GM12865 (cell line): ENCODE measurements at regions not wholly inside any gene's neighbourhood (a gene's known extent, or its start where the extent isn't known, plus 50 kb on each side); places are given as distances from the start of the nearest gene placed in this dataset.

Source experiments
- DNase-seq: peaks from one replicate; pipeline ENCODE4 v3.0.0; 2010; ENCODE audit warnings: low read depth
- H3K4me3 ChIP-seq: 2 replicates; pipeline ENCODE4 v1.5.1; 2011; ENCODE audit warnings: mild to moderate bottlenecking, low read depth, low read length, control low read depth
- TF ChIP-seq, protein P1 (sequence below): IDR thresholded peaks from 2 replicates; pipeline ENCODE4 v1.5.1; 2011; ENCODE audit warnings: low read length, control low read depth, low read depth, inconsistent platforms; ENCODE audit not compliant: insufficient read depth; ENCODE audit errors: missing control alignments

DNA sequence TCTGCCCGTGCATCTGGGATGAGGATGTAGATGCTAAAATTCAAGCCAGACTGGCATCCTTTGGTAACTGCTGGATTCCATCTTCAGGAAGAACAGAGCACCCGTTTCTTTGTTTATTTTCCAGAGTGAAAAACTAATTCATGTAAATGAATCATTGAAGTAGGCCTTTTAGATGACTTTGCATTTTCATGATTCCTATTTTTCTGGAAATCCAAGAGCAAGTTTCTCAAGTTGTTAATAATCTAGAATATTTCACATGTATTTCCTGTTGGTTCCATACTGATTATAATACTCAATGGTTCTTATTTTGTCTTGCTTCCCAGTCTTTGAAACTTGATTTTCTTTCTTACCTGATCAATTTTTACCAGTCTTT is 328.4 kb downstream of the LPIN1 start:
- DNase-seq: no peak
- TF ChIP-seq, protein P1, sequence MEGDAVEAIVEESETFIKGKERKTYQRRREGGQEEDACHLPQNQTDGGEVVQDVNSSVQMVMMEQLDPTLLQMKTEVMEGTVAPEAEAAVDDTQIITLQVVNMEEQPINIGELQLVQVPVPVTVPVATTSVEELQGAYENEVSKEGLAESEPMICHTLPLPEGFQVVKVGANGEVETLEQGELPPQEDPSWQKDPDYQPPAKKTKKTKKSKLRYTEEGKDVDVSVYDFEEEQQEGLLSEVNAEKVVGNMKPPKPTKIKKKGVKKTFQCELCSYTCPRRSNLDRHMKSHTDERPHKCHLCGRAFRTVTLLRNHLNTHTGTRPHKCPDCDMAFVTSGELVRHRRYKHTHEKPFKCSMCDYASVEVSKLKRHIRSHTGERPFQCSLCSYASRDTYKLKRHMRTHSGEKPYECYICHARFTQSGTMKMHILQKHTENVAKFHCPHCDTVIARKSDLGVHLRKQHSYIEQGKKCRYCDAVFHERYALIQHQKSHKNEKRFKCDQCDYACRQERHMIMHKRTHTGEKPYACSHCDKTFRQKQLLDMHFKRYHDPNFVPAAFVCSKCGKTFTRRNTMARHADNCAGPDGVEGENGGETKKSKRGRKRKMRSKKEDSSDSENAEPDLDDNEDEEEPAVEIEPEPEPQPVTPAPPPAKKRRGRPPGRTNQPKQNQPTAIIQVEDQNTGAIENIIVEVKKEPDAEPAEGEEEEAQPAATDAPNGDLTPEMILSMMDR: no peak
- H3K4me3 ChIP-seq: no peak overlapping the region

DNA sequence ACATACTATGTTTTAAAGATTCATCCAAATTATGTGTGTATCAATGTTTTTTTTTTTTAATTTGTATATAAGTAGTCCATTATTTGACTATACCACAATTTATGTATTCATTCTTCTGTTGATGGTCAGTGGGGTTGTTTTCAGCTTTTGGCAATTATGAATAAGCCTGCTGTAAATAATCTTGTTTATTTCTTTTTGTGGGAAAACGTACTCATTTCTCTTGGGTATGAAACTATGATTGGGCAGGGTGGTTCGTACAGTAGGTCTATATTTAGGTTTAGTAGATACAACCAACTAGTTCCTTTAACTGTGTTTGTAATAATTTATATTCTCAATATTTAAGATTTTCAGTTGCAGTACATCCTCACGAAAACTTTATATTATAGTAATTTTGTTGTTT is 329.2 kb downstream of the LPIN1 start:
- no peak overlapping the region for H3K4me3 ChIP-seq
- TF ChIP-seq, protein P1: no peak
- DNase-seq: peak; percentile 53

DNA sequence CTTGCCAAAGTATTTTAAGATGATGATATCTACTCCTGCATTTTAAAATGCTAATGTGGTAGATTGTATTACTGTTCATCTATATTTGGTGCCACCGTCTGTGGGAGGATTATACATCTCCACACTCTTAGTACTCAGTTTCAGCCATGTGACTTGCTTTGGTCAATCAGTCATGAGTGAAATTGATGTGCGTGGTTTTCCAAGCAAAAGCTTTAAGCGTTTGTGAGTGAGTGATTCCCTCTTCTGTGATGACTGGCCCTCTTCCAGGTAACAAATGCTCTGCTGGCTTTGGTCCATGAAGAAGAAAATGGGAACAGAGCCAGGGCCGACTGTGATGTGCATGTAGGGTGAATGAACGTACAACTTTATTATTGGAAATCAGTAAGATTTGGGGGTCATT is 330.4 kb downstream of the LPIN1 start:
- peak; percentile 35 for DNase-seq
- TF ChIP-seq, protein P1: no peak
- H3K4me3 ChIP-seq: no peak overlapping the region

DNA sequence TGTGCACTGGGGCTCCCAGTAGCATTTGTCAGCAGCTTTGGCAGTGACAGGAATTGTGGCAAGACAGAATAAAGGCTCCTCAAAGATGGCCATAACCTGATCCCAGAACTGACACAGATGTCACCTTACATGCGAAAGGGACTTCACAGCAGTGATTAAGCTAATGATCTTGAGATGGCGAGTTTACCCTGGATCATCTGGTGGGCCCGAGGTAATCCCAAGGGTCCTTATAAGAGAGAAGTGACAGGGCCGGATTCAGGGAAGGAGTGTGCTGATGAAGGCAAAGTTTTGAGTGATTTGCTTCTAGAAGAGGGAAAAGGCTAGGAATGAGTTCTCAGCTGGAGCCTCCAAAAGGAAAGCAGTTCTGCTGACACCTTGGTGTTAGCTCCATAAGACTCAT is 333.9 kb downstream of the LPIN1 start:
- TF ChIP-seq, protein P1: no peak
- DNase-seq: no peak
- no peak overlapping the region for H3K4me3 ChIP-seq

DNA sequence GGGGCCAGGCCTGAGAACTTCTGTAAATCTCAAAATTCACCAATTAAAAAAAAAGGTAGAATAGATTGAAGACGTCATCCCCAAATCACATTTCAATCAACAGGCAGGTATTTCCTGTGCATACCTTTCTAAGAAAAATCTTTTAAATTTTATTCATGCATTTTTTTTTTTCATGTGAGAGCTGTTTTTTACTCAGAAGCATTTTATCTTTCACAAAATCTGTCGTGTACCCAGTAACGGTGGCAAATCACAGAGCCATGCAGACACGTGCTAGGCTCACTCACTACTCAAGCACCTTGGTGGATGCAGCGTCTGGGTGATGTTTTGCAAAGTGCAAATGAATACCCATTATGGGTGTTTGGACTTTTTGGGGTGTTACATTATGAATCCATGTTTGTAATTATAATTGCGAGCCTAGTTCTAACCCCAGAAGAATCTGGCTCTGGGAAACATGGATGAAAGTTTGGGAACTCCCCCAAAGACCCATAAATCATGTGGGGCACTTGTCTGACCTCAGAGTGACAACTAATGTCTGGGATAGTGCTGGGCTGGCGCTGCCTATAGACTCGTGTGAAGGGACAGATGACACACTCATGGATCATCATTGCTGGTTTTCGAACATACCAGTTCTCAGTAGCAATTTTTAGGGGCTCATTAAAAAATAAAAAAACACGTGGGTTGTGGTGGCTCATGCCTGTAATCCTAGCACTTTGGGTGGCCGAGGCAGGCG is 335.2 kb downstream of the LPIN1 start:
- DNase-seq: no peak
- TF ChIP-seq, protein P1: no peak
- H3K4me3 ChIP-seq: no peak overlapping the region

DNA sequence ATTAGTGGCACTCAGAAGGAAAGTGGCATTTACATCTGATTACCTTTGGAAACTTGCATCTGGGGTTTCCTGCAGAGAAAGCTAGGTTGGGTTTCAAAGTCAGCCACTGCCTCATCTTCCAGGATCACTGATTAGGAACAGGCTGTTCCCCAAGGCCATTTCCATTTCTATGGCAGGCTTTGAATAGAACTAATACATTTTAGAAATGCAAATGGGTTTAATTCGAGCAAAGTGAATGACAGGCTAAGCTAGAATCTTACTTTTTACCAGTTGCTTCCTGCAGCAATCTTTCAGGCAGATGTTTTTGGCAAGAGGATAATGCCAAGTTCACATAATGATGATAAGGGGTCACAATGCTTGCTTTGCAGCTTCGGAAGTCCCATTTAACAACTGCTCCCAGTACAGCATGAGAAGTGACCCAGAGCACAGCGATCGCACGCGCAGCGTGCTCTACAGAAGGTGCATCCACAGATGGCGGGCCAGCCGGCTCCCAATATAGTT is 336.7 kb downstream of the LPIN1 start:
- no peak overlapping the region for H3K4me3 ChIP-seq
- no peak for DNase-seq
- TF ChIP-seq, protein P1: no peak
